A673 (cell line): ENCODE measurements at regions not wholly inside any gene's neighbourhood (a gene's known extent, or its start where the extent isn't known, plus 50 kb on each side); places are given as distances from the start of the nearest gene placed in this dataset.

Experiments used
- CTCF ChIP-seq: fragments of 300-800, 200-600 bp; sonication (generic); conservative IDR thresholded peaks from 2 replicates; pipeline ENCODE4 v1.5.1; 2017; ENCODE audit warnings: low read depth, mild to moderate bottlenecking, antibody characterized with exemption, low read length, moderate library complexity, mixed read lengths
- EZH2 ChIP-seq: fragments of 200-600 bp; sonication (generic); IDR thresholded peaks from 2 replicates; pipeline ENCODE4 v1.6.1; 2017; ENCODE audit warnings: borderline replicate concordance, low read depth, mild to moderate bottlenecking, mixed read lengths, antibody characterized with exemption, low read length; ENCODE audit not compliant: poor library complexity, severe bottlenecking

DNA sequence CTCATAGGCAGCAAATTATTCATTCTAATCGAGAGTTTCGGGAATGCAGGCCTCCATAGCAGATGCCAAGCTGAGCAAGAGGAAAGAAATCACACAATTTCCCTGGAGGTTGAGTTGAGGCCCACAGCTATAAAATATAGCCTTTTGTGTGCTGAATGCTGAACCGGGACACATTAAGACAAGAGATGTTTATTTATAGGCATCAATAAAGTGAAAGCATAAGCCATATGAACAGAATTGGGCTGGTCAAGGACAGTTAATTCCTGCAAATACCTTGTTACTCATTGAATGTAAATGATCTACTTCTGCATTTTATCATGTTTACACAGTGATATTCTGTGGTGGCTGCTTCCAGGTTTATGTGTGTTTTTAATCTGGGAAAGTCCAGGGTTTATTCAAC lies 461.7 kb downstream of the KLF12 start:
- TF ChIP-seq CTCF (no peak), EZH2 (no peak)
